RPMI8226 (cell line): ENCODE measurements at regions not wholly inside any gene's neighbourhood (a gene's known extent, or its start where the extent isn't known, plus 50 kb on each side); places are given as distances from the start of the nearest gene placed in this dataset.

ENCODE experiments used
- DNase-seq: peaks from one replicate; pipeline ENCODE4 v3.0.0-alpha.2; 2015

DNA sequence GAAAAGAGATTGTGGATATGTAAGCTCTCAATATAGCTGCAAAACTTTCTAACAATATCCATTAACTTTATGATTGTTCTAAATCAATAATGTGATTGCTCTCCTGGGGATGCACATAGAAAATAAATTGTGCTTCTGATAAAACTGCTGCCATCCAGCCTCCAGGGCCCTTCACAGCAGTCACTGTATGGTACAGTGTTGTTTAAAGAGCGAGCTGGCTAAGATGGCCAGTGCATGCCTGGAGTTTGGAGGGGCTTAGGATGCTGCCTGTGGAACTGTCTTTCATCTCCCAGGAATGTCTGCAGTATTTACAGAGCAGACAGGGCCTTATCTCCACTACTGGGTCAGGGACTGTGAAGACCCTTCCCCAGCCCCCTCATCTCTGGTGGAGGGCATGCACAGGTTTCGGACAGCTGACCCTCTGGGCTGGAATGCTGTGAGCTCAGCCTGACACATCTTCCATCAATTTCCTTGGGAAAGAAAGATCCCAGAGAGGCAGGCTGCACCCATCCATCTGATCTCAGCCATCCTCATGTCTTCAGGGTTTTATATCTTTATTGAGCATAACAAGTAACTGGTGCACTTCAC is 137.0 kb downstream of the PLPP3 start:
- no peak for DNase-seq

DNA sequence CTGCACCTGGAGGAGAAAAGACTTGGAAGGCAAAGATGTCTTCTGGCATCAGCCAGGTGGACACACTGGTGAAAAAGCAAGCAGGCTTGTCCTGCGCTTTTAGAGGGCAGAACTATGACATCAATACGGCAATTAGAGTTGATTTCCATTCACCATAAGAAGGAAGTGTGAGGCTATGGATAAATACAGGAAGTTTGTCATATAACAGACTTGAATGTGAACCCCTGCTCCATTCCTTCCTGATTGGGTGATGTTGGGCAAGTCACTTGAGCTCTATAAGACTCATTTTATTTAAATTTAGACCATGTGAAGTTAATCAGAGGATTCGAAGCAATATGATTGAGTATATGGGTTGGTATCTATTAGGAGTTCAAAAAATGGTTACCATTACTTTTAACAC is 137.8 kb downstream of the PLPP3 start:
- DNase-seq: no peak

DNA sequence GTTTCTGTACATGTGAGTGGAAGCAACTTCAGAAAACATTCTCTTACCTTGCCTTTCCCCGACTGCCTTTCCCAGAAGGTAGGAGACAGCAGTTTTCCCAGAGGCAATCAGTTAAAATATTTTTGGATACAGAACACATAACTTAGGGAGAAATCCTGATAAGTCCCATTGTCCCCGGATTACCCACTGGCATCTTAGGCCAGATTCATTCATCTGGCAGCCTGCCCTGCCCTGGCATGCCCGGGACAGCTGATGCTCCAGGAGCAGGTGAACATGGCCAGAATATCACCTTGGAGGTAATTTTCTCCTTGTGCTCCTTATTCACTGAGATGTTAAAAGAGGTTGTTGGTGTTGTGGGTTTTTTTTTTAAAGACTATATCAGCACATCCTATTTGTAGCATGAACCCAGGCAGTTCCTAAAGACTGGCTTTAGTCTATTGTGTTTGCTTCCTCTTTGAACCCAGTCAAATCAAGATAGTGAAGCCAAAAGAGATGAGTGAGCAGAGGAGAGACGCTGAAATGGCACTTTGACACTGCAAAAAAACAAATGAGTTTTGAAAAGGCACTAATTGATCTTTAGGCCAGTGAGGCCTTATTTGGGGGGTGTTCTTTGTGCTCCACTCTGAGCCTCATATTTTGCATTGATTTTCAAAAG is 139.6 kb downstream of the PLPP3 start:
- peak; percentile 67 for DNase-seq

DNA sequence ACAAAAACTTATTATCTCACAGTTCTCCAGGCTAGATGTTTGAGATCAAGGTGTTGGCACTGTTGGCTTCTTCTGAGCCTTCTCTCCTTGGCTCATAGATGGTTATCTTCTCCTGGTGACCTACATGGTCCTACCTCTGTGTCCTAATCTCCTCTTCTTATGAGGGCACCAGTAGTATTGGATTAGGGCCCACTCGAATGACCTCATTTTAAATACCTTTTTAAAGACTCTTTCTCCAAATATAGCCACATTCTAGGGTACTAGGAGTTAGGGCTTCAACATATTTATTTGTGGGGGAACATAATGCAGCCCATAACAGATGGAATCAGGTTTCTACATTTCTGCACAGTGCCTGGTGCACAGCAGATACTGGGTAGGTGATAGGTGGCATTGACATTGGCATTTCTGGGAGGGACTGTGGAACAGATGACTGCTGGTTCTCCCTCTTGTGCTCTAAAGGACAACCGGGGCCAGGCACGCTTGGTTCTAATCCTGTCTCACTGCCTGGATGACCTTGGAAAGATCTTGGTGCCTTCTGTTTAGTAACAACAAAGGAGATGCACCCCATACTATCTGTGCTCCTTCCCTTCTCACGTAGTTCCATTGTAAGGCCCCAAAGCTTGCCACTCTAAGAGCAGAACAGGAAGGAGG is 140.3 kb downstream of the PLPP3 start:
- no peak for DNase-seq

DNA sequence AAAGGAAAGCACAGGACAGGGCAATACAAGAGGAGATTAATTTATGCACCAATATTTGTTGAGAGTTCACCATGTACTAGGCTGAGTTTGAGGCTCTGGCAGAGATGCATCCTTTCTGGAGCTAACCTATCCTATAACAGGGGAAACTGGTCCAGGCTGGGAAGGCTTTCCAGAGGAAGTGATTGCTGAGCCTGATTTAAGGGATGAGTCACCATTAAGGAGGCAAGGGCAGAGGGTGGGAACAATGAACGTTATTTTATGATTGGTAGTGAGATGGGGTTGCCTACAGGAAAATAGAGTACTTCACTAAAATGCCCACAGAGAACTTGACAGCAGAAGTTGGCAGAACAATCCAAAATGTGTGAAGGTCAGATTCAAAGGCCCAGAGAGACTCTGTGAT is 141.4 kb downstream of the PLPP3 start:
- DNase-seq: no peak

DNA sequence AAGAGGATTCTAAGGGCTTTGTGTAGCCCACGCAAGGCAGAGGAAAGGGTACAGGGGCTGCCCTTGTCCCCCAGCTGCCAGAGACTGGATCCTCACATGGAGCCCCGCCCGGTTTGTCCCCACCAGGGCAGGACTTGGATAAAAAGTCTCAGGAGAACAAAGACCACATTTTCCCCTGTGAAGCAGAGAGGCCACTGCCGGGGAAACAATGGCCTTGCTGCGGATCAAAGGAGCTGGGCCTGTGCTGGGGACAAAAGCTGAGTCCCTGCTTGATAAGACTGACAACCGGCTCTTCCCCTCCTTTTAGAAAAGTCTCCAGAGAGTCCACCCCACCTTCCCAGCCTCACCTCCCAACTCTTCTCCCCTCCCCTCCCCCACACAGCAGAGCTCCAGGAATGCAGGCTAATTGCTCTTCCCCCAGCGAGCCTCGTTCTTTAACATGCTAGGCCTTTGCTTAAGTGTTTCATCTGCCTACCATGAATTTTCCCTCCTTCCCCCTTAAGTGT is 142.4 kb downstream of the PLPP3 start:
- no peak for DNase-seq

DNA sequence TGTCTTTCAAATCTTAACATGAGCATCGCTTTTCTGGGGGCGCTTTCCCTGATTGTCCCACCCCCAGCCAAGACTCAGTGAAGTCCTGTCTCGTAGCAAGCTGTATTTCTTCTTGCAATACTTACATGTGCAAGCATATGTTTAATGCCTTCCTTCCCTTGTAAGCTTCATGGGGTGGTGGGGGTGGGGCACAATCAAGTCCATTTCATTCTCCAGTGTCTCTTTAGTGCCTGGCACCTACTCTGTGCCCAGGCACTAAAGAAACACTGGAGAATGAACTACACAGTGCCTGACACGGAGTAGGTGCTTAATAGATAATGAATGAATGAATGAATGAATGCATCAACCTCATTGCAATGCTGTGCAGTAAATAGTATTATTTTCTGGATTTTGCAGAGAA is 143.1 kb downstream of the PLPP3 start:
- no peak for DNase-seq

DNA sequence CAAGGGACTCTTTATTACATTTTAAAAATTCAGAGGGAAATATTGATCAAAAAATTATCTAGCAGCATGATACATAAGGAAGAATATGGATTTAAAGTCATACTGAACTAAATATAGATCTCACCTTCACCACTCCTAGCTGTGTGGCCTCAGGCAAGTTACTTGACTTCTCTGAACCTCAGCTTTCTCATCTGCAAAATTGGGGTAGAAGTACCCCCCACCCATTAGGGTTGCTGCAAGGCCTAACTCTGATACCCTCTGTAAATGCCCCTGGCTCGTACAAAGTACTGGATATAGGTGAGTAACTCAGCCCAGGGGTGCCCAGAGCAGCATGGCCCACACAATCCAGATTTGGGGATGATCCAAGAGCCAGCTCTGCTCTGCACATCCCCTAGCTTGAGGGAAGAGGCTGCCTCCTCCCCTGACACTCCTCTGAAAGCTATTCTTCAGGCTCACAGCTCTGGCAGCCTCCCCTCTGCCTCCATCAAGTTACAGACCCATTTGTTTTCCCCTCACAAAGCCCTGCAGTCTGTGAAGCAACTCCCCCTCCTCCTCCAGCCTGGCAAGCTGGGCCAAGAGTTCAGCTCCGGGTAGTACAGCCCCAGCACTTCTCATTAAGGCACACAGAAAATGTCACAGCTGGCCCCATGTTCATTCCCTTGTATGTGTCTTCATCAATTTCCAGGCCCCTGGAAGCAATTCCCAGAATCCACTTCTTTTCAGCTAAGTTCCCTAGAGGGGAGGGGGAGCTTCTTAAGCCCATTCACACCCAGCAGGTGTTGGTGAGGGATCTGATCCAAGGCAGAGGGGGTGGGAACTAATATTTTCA is 143.7 kb downstream of the PLPP3 start:
- DNase-seq: peak; percentile 23

DNA sequence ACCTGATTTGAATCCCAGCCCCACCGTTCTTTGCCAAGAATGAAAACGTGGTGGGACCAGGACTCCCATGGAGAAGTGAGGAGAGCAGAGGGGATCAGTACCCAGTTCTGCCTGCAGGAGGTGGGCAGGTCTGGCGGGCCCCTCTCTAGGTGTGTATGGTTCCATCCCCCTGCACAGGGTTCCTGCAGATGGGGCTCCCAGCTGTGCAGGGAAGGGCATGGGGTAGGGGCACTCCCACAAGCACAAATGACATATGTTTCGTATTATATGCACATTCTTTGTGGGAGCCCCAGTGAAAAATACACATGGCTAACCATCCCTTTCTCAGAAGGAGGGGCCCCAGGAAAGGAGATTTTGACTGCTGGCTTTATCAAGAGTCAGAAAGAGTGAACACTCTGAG is 144.6 kb downstream of the PLPP3 start:
- peak; percentile 41 for DNase-seq

DNA sequence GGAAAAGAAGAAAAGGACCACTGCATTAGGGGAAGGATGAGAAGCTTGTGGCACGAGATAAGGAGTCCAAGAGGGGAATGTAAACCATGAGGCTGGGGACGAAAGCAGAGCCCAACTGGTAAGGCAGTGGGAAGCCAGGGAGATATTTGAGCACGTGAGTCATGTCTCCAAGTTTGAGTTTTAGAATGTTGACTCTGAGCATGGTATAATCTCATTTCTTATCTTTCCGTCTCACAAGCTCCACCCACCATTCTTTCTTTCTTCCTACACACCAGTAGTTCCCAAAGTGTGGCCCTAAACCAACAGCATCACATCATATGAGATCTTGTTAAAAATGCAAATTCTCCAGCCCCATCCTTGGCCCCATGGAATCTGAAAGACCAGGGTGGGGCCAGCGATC is 145.3 kb downstream of the PLPP3 start:
- DNase-seq: no peak

DNA sequence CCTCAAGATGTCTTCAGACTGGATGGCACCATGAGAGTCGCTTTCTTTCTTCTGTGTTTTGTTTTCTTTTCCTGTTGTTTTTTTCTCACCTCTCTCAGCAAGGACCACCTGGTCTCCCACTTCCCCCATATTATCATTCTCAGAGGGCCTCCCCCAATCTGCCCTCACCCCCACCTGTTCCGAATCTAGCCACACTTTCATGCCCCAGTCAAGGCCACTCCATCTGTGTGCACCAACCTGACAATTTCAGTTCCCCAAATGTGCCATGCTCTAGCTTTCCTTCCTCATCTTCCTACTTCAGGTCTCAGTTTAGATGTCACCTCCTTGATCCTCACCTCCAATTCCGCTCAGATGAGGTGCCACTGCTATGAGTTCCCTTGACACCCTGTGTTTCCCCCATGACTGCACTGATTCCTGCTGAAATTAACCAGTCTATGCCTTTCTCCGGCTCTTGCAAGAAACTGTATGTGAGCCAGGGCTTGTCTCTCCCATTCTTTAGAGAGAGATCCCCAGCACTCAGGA is 146.2 kb downstream of the PLPP3 start:
- DNase-seq: peak; percentile 79

DNA sequence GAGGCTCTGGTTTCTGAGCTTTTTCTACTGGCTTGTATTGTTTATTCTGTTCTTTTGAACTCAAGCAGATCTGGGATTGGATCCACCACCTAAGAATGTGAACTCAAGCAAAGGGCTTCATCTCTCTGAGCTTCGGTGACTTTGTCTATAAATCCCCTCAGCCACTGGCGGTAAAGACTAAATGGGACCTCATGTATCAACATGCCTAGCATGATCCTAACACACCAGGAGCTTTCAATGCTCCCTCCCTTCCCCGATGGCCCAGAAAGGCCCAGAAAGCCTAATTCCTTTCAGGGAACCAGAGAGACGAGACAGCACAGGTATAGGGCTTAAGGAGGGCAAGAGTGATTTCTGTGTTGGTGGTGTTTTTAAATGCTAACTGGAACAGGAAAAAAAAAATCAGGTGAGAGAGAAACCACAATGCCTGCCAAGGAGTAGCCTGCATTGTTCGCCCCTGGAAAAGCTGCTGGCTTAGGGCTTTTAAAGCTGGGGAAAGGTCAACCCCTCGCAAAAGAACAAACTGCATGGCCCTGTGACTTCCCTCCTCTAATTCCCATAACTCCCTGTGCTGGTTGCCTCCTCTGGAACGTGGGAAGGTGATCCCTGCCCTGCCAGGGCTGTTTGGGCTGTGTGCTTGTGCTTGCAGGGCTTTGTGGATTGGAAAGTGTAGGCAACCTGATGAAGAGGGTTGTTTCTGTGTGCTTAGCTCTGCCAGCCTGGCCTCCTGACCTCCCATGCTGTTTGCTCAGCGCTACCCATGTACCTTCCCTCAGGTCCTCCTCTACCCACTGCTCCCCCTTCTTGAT is 147.0 kb downstream of the PLPP3 start:
- DNase-seq: peak; percentile 69

DNA sequence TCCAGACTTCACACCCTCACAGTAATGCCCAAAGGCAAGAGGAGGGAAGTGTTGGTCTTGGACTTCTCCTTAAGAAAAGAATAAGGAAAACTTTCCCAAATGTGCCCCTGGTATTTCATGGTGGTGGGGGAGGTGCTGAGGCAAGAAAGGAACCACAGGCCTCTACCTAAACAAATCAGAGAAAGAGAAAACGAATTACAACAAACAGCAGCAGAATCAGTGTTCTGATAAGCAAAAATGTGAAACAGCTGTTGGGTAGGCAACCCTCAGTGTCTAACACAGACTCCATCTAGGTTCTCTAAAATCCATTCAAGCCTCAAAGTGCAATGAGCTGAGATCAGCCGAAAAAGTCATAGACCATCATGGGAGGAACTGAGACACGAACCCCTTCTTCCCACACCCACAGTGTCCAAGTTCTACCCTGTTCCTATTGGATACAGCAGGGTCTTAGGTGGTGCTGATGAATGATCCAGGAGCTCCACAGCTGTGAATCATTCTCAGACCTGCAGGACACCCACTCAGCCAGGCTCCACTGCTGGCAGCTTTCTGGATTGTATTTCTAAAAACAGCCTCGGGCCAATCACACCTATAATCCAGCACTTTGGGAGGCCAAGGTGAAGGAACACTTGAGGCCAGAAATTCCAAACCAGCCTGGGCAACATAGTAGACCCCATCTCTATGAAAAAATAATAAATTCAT is 149.1 kb downstream of the PLPP3 start:
- DNase-seq: no peak

DNA sequence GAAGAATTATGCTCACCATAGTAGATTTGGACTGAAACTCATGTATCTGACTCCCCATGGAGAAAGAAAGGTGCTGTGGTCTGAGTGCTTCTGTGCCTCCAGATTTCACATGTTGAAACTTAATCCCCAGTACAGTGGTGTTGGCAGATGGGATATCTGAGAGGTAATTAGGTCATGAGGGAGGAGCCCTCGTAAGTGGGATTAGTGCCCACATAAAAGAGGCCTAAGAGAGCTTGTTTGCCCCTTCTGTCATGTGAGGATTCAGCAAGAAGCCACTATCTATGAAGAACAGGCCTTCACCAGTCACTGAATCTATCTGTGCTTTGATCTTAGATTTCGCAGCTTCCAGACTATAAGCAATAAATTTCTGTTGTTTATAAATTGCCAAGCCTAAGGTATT is 150.1 kb downstream of the PLPP3 start:
- DNase-seq: no peak

DNA sequence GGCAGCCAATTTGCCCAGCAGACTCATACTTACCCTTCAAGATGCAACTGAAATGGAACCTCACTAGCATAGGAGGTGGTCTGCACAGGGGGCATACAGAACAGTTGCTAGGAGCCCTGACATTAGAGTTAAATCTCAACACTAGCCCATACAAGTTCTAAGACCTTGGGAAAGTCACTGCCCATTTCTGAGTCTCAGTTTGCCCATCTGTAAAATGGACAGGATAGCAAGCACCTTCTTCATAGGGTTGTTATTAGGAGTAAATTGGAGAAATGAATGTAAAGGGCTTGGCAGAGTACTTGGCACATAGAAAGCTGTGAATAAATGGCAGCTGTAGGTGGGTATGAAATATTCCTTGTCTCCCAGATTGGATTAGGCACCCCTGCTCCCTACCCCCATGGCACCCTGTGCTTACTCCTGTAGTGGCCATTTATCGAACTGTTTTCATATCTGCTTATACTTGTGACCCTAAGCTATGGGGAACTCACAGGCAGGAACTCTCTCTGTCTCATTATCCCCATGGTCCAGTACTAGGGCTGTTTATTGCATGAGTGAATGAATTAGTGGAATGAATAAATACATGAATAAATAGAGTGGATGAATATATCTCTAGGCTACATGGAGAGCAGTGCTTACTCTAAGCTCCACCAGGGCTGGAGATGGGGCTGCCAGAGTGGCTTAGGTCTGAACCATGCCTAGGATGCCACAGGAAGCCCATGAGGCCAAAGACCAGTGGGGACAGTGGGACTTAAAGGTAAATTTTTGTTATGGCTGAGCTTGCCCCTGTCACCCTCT is 152.6 kb downstream of the PLPP3 start:
- DNase-seq: no peak

DNA sequence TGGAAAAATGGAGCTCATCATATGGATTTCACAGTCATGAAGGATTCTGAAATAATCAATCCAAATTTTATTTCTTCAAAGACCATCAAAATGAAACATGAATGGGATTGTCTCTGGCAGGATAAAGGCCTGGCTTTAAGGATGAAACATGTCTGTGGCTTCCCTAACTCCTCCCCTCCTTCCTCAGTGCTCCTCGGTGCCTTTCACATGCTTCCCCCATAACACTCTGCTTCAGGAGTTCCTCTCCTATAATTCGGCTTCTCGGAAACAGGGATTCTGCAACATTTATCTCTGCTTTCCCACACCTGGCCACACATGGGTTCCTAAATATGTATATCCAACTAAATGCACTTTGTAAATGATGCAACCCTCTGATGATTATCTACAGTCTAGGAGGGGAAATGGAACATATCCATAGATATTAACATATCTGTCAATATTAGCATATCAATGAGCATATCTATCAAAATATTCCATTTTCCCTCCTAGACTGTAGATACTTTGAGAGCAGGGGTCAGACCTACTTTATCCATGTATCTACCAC is 153.8 kb downstream of the PLPP3 start:
- DNase-seq: no peak

DNA sequence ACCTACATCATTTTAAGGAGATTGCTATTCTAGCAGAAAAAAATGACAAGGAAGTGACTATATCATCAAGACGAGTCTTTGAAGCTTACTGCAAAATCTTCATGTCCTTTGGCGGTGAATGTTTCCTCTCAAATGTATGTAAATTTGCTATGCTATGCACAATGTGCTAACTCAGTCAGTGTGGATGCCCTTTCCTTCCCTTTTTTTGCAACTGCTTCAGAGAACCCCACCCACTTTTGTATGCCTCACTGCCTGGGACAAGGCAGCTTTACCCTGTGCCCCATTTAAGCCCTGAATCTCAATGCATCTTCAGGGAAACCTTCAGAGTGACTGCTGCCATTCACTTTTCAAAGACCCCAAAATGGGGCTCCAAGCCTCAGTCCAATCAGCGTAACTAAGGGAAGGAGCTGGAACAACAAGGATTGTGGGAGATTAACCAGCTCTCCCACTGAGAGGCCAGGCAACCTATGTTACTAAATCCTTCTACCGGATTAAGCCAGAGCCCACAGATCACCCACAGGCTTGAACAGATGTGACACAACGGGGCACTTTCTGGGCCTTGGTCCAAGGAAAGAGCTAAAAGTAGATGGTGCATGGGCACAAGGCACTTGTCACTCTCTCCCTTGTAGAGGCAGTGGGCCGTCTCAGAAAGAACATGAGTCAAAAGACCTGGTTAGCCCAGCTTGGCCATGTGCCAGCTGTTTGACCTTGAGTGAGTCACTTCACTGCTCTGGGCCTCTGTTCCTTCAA is 154.4 kb downstream of the PLPP3 start:
- peak; percentile 88 for DNase-seq

DNA sequence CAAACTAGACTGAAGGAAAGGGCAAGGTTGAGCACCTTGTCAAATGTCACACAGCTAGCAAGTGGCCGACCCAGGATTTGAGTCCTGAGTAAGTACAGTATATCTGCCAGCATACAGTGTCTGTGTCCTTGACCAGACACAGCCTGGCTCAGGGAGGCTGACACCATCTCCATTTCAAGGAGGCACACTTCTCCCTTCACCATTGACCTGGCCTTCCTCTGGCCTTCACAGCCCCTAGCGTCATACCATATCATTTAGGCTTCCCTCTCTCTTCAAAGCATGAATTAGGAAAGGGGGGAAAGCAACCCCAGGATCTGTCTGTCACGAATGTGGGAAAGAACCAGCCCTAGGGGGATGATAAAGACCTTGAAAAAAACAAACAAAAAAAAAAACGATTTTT is 155.6 kb downstream of the PLPP3 start:
- no peak for DNase-seq

DNA sequence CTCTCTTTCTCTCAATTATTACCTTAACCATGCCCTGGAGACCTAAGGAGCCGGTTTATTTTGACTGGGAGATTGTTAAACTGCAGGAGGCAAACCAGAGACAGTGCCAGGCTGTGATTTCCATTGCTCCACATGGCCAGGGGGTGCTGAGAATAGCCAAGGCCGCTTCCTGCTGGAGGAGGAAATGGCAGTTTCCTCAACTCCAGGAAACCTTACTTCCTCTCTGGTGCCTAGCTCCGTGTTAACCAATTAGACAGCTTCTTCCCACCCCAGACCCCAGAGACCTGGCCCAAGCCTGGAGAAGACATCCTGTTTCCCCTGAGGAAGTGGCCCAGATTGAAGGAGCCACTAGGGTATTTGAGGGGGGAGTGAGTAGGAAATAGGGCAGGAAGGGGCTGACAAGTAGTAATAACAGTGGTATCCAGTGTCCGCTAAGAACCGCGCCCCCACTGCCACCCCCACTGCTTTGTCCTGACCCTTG is 161.2 kb downstream of the PLPP3 start:
- no peak for DNase-seq

DNA sequence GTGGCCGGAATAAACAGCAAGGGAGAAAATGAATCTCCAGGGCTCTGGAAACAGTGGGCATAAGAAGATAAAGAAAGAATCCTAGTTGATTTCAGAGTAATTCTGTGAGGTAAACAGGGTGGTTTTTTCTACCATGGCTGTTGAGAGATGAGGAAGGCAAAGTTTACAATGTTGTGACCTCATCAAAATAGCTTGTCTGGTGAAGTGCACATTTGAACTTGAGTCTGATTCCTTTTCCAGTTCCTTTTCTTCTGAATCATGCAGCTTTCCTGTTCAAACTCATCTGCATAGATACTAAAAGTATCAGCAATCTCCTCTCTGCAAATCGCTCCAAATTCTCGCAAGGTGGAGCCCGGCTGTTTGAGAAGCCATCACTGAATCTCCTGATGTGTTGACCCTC is 161.7 kb downstream of the PLPP3 start:
- no peak for DNase-seq
